ENCODE measurements at regions not wholly inside any gene's neighbourhood (a gene's known extent, or its start where the extent isn't known, plus 50 kb on each side); places are given as distances from the start of the nearest gene placed in this dataset.

DNA sequence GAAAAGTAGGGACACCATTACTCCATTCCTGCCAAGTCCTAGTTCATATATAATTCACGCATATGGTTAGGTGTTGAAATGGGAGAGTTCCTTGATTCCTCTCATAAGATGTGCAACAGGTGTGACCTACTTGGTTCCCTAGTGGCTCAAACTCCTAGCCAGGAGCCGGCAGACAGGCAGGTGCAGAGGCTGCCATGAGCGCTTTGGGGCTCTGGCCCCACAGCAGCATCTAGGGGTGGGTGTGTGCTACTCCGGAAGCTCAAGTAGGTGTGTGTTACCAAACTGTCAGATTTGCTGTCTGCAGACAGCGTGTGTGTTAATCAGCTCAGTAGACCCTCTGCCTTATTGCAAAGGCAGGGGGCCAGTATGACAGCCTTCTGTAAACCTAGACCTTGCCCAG, 1652.4 kb upstream of the ACO1 start (continued):
- TF ChIP-seq KLF5 (IDR thresholded peaks at IDR 0.05; ENCODE audit: partially characterized antibody) (no peak), FOS (IDR thresholded peaks at IDR 0.05; ENCODE audit: borderline replicate concordance, extremely low read depth, insufficient read length) (no peak), WRNIP1 (IDR thresholded peaks at IDR 0.05; ENCODE audit: borderline replicate concordance, low read depth, low read length) (no peak), NR2C2 (IDR thresholded peaks at IDR 0.05; ENCODE audit: borderline replicate concordance, control insufficient read depth, insufficient read length, low read depth) (no peak)

DNA sequence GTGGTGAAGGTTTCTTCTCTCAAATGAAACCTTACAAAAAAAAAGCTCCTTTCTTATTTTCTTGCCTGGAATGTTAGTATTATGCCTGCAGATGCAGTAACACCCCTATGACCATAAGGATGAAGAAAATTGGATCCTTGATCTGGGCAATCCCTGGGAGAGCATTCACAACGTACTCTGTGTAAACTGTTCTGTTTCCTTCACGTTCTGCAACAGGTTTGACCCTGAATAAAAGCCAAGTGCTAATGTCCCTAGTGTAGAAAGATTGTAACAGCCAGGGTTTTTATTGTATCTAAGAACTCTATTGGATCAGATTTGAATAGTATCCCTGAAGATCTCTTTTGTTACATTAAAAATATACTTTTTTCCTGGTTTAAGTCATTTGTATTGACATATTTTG, 1639.6 kb upstream of the ACO1 start:
- TF ChIP-seq, protein P1, sequence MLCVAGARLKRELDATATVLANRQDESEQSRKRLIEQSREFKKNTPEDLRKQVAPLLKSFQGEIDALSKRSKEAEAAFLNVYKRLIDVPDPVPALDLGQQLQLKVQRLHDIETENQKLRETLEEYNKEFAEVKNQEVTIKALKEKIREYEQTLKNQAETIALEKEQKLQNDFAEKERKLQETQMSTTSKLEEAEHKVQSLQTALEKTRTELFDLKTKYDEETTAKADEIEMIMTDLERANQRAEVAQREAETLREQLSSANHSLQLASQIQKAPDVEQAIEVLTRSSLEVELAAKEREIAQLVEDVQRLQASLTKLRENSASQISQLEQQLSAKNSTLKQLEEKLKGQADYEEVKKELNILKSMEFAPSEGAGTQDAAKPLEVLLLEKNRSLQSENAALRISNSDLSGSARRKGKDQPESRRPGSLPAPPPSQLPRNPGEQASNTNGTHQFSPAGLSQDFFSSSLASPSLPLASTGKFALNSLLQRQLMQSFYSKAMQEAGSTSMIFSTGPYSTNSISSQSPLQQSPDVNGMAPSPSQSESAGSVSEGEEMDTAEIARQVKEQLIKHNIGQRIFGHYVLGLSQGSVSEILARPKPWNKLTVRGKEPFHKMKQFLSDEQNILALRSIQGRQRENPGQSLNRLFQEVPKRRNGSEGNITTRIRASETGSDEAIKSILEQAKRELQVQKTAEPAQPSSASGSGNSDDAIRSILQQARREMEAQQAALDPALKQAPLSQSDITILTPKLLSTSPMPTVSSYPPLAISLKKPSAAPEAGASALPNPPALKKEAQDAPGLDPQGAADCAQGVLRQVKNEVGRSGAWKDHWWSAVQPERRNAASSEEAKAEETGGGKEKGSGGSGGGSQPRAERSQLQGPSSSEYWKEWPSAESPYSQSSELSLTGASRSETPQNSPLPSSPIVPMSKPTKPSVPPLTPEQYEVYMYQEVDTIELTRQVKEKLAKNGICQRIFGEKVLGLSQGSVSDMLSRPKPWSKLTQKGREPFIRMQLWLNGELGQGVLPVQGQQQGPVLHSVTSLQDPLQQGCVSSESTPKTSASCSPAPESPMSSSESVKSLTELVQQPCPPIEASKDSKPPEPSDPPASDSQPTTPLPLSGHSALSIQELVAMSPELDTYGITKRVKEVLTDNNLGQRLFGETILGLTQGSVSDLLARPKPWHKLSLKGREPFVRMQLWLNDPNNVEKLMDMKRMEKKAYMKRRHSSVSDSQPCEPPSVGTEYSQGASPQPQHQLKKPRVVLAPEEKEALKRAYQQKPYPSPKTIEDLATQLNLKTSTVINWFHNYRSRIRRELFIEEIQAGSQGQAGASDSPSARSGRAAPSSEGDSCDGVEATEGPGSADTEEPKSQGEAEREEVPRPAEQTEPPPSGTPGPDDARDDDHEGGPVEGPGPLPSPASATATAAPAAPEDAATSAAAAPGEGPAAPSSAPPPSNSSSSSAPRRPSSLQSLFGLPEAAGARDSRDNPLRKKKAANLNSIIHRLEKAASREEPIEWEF (IDR thresholded peaks at IDR 0.05; ENCODE audit: insufficient replicate concordance, low read depth, low read length), result no peak
- no peak for TF ChIP-seq EED (IDR thresholded peaks at IDR 0.05; ENCODE audit: low read depth)
- TF ChIP-seq, protein P2, sequence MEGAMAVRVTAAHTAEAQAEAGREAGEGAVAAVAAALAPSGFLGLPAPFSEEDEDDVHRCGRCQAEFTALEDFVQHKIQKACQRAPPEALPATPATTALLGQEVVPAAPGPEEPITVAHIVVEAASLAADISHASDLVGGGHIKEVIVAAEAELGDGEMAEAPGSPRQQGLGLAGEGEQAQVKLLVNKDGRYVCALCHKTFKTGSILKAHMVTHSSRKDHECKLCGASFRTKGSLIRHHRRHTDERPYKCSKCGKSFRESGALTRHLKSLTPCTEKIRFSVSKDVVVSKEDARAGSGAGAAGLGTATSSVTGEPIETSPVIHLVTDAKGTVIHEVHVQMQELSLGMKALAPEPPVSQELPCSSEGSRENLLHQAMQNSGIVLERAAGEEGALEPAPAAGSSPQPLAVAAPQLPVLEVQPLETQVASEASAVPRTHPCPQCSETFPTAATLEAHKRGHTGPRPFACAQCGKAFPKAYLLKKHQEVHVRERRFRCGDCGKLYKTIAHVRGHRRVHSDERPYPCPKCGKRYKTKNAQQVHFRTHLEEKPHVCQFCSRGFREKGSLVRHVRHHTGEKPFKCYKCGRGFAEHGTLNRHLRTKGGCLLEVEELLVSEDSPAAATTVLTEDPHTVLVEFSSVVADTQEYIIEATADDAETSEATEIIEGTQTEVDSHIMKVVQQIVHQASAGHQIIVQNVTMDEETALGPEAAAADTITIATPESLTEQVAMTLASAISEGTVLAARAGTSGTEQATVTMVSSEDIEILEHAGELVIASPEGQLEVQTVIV (IDR thresholded peaks at IDR 0.05; ENCODE audit: borderline replicate concordance, partially characterized antibody), result no peak
- no peak for FAIRE-seq
- no peak overlapping the region for H3K4me2 ChIP-seq (ENCODE audit: control insufficient read depth, insufficient read depth)
- DNase-seq (ENCODE audit: low read depth, low spot score), result no peak
- SMC1A ChIA-PET (ENCODE audit: uncharacterized antibody, unreplicated experiment), result interaction anchor here (0.6 kb wide), 1 partner anchor 9 kb away, joined by 3 read pairs; no protein-coding TSS in a partner anchor
- no peak overlapping the region for H3K27ac ChIP-seq (ENCODE audit: control insufficient read depth, insufficient read depth)
- no peaks in the 10 kb centered on the region for H3K27me3 ChIP-seq (replicated peaks in 1 of 2; ENCODE audit: control insufficient read depth in 2 of 2, insufficient read depth in 2 of 2, low read length in 1 of 2)
- no peaks in the 10 kb centered on the region for H4K20me1 ChIP-seq (ENCODE audit: control insufficient read depth, insufficient read depth)
- no peak overlapping the region for H2AFZ ChIP-seq (ENCODE audit: control insufficient read depth, low read depth, low read length)
- H3K9me3 ChIP-seq (replicated peaks; ENCODE audit: control insufficient read depth, insufficient read depth, low read length), result no peaks in the 10 kb centered on the region
- H3K9ac ChIP-seq (ENCODE audit: control insufficient read depth, insufficient read depth, low read length), result no peak overlapping the region
- no peak overlapping the region for H3K4me3 ChIP-seq
- intact Hi-C loops (cut with micrococcal nuclease; ENCODE audit: unreplicated experiment) (no loop called here), in situ Hi-C loops (cut with MboI) (no loop called here)
- 3% methylated on average over 2 of the region's 2 CpGs for WGBS (ENCODE audit: insufficient coverage, insufficient replicate concordance, low lambda C conversion rate, missing lambda C conversion rate)
- CTCF ChIA-PET, result no interaction called here
- ATAC-seq, result no peak
- no peaks in the 10 kb centered on the region for H3K36me3 ChIP-seq (ENCODE audit: control insufficient read depth in 2 of 2, insufficient read depth in 2 of 2, low read length in 1 of 2)
- no TSS peak for BruUV-seq (replicated peaks)
- POLR2A ChIA-PET, result no interaction called here
- no peaks in the 10 kb centered on the region for H3K4me1 ChIP-seq (ENCODE audit: control insufficient read depth, insufficient read depth, low read length)
- RAD21 ChIA-PET (ENCODE audit: unreplicated experiment), result no interaction called here
- no peaks in the 10 kb centered on the region for H3K79me2 ChIP-seq (ENCODE audit: control insufficient read depth, insufficient read depth, low read length)
